GM19035 (cell line): ENCODE measurements at regions not wholly inside any gene's neighbourhood (a gene's known extent, or its start where the extent isn't known, plus 50 kb on each side); places are given as distances from the start of the nearest gene placed in this dataset.
"Not testable (repeated sequence)": the region's sequence is repeated elsewhere in the genome, so short reads cannot be mapped to it uniquely, and the experiment has no call there.

Source experiments
- ATAC-seq: cut with Tn5 transposase; IDR thresholded peaks from one replicate; pipeline ENCODE4 v1.9.1; 2021; ENCODE audit not compliant: unreplicated experiment

DNA sequence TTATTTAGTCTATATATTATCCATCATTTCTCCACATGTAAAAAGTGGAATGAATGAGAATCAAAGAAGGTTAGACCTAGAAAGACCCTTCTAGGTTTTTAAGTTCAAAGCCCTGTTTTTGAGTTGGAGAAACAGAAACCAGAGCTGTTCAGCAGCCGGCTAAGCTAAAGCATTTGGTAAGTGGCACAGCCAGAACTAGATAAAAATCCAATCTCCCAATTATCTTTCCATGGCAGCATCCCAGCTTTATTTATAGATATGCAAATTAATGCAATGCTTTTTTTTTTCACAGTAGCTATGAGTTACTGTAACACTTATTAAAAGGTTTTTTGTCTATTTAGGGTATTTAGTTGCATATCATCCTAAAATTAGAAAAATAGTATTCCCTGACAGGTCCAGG is 85.1 kb downstream of the NIBAN1 start:
- ATAC-seq, result no peak

DNA sequence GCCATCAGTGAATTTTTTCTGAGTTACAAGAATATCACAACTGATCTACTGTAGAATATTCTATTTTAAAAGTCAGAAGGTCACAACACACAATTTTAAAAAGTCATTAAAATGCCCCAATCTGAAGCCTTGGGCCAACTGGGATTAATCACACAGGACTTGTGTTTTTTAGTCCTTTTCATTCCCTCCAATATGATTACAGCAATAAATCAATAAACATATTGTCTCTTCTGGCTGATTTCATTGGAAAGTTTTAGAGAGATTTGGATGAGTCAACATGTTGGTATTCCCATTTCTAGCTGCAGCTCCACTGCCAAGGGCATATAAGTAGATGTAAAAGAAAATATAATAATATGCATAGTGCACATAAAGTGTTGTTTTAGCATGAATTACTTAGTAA is 85.8 kb downstream of the NIBAN1 start:
- ATAC-seq, result no peak

DNA sequence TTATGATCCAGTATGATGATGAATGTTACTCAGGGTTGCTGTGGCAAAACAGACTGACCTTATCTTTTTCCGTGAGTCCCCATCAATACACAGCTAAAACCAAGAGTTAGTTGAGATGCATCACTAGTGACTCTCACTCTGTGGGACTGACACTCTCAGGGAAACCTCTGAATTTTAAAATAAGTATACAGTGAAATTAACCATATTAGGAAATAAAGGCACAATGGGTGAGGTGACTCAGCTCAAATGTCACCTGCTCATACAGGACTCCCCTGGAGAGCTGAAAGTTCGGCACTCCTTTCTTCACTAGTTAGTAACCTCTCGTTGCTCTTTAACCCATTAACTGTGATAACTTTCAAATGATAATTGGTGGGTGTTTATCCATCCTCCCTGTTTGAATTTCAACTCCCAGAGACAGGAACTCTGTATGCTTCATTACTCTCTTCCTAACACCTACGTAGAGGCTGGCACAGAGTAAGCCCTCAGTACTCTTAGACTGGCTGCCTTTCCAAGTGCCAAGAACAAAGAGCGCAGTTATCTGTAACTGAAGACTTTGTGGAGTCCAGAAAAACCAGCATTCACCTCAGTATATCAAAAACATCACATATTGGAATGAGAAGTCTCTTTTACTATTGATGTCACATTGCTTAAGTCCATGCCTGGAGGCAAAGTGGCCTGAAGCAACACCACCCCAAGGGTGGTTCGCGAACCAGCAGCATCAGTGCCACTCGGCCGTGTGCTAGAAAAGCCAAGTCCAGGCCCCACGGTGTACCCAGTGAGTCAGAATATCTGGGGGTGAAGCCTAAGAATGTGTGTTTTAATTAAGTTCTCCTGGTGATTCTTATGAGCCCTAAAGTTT is 91.1 kb downstream of the NIBAN1 start:
- no peak for ATAC-seq

- ATAC-seq, result peak; percentile 56
These were observed 92.1 kb downstream of the NIBAN1 start for GRCh38 chr1:184881941-184882913.

GRCh38 chr1:184879876-184880557 is 94.3 kb downstream of the NIBAN1 start:
- ATAC-seq, result no peak

- ATAC-seq, result no peak
These were observed 95.7 kb downstream of the NIBAN1 start for GRCh38 chr1:184878602-184879001.

DNA sequence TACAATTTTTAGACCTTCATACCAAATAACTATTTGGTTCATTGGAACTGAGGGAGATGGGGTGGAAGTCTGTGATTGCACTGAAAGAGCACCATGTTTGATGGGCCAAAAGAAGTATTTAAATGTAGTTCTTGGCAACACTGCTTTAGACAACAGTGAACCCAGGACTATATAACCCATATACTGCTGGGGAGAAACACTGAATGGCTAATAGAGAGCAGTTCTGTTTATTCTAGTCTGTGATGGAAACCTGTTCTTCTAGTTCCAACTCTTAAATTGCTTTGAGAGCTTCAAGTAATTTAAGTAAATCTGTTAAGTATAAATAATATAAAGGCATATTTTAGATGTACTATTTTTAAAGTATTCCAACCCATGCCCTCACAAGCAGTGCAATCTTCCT is 96.3 kb downstream of the NIBAN1 start:
- no peak for ATAC-seq

- ATAC-seq, result not testable (repeated sequence)
These were observed 98.3 kb downstream of the NIBAN1 start for GRCh38 chr1:184876015-184876414.

DNA sequence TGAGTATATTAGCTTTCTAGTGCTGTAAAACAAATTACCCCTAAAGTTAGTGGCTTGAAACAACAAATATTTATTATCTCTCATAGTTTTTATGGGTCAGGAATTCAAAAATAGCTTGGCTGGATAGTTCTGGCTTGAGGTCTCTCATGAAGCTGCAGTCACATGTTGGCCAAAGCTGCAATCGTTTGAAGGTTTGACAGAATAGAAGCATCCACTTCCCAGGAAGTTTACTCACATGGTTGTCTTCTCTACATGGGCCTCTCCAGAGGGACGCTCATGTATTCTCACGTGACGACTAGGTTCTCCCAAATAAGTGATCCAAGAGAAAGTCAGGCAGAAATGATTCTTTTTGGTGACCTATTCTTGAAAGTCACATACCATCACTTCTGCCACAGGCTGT is 99.1 kb downstream of the NIBAN1 start:
- ATAC-seq, result no peak

GRCh38 chr1:184870319-184870718 is 104.0 kb downstream of the NIBAN1 start:
- ATAC-seq, result no peak

DNA sequence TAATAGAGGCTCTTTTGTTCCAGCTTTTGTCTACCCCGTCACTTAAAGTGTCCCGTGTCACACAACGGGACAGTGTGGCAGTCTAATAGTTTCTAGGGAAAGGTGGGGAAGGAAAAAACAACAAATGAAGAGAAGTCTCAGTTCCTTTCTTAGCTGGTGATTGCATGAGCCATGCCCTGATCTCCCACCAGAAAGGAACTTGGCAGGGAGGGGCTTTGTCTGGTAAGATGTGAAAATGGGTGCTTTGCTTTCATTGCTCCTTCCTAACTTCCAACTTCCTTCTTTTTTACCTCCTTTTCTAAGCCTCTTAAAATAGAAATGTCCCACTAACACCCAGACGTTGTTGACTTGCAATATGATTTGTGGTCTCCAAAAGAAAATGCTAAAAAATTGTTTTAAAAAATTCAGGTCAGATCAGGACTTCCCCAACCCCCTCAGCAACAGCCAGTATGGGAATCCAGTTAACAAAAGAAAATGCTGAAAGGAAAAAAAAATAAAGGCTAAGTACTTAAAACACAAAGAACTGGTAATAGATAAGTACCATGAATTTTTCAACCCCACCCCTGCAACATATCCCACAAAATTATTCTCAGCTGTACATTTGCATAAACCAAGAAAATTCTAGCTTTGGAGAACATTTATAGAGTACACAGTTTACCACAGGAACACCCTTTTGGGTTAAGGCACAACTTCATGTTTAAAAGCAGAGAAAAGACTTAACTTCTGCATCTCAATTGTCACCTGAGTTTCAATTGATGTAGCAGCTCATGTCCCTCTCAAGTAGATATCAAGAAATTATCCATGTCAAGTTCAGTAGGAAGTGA is 106.2 kb downstream of the NIBAN1 start:
- ATAC-seq, result no peak

- ATAC-seq, result peak; percentile 96
These were observed 107.1 kb downstream of the NIBAN1 start for GRCh38 chr1:184866991-184867788.

GRCh38 chr1:184866586-184866985 is 107.7 kb downstream of the NIBAN1 start:
- ATAC-seq, result peak; percentile 43

DNA sequence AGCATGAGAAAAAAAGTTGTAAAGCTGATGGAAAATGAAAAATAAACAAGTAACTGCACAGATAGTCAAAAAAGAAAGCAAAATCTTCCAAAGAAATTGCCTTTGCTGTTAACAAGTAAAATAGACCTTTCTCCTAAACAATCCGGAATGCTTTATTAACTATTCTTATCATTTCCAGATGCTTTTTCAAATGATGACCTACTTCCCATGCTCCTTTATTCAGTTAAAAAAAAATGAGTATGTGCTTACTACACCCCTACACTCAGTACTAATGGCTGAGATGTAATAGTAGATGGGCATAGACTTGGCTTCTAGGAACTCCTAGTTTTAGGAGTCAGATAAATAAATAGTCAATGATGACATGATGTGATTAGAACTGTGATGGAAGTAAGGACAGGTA is 108.5 kb downstream of the NIBAN1 start:
- ATAC-seq, result no peak

GRCh38 chr1:184861755-184862336 is 107.2 kb upstream of the EDEM3 start:
- ATAC-seq, result no peak

DNA sequence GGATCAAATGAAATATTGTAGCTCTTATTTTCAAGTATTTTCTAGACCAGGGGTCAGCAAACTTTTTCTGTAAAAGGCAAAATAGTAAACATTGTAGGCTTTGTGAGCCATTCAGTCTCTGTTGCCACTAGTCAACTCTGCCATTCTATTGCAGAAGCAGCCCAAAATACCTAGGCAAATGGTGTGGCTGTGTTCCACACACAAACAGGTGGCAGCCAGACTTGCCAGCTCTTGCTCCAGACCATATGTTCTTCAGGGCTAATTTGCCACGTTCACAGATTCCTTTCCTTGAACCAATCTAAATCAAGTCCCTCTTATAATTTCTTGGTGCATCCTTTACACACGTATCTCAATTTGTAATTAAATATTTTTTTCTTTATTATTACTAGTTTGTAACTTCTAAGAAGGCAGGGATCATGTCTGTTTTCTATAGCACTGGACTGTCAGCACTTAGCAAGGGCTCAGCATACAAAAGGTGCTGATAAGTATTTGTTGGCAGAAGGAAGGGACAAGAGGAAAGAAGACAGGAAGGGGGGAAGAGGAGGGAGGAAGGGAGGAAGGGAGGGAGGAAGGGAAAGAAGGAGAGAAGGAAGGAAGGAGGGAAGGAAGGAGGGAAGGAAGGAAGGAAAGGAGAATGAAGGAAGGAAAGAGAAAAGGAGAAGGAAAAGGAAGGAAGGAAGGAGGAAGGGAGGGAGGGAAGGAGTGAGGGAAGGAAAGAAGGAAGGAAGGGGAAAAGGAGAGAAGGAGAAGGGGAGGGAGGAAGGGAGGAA is 106.5 kb upstream of the EDEM3 start:
- ATAC-seq, result peak; percentile 80

DNA sequence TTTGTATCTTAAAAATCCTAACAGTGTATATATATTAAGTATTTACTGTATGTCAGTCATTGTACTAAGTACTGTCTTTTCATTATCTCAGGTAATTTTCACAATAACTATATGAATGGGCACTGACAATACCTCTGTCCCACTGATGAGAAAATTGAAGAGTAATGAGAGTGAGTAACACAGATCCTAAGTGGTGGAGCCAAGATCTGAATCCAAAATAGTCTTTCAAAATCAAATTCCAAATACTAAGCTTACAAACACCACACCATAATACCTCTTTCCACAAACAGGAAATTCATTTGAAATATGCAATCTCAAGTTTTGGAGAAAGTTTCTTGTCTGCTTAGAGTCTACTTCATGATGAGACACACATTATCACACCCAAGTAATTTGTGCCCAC is 105.9 kb upstream of the EDEM3 start:
- no peak for ATAC-seq

GRCh38 chr1:184859381-184860105 is 104.9 kb upstream of the EDEM3 start:
- no peak for ATAC-seq
